MG63 (cell line): ENCODE measurements at regions not wholly inside any gene's neighbourhood (a gene's known extent, or its start where the extent isn't known, plus 50 kb on each side); places are given as distances from the start of the nearest gene placed in this dataset.
"Not testable (repeated sequence)": the region's sequence is repeated elsewhere in the genome, so short reads cannot be mapped to it uniquely, and the experiment has no call there.

Experiments
- DNase-seq: peaks from one replicate; pipeline ENCODE4 v3.0.0-alpha.2; 2020
- H3K27me3 ChIP-seq: fragments of 250-450 bp; sonication (Bioruptor Pico); 2 replicates; pipeline ENCODE4 v1.5.1; 2020; ENCODE audit warnings: mild to moderate bottlenecking, moderate library complexity
- H3K36me3 ChIP-seq: fragments of 250-450 bp; sonication (Bioruptor Pico); 2 replicates; pipeline ENCODE4 v1.5.1; 2020; ENCODE audit warnings: mild to moderate bottlenecking, moderate library complexity
- H3K4me3 ChIP-seq: fragments of 250-450 bp; sonication (Bioruptor Pico); 2 replicates; pipeline ENCODE4 v1.5.1; 2020; ENCODE audit warnings: mild to moderate bottlenecking, moderate library complexity
- H3K9me3 ChIP-seq: fragments of 250-450 bp; sonication (Bioruptor Pico); 2 replicates; pipeline ENCODE4 v1.5.1; 2020; ENCODE audit warnings: mild to moderate bottlenecking, moderate library complexity

GRCh38 chr10:85408388-85408787, 958.2 kb downstream of the GRID1 start:
- no peaks in the 10 kb centered on the region for H3K36me3 ChIP-seq
- DNase-seq = no peak
- no peaks in the 10 kb centered on the region for H3K9me3 ChIP-seq
- no peaks in the 10 kb centered on the region for H3K27me3 ChIP-seq
- no peak overlapping the region for H3K4me3 ChIP-seq

- not testable (repeated sequence) for H3K9me3 ChIP-seq, H3K27me3 ChIP-seq, H3K36me3 ChIP-seq, DNase-seq, H3K4me3 ChIP-seq
Observed at GRCh38 chr10:85410586-85410985, 956.0 kb downstream of the GRID1 start.

GRCh38 chr10:85413570-85413969, 953.0 kb downstream of the GRID1 start:
- no peak for DNase-seq
- no peak overlapping the region for H3K4me3 ChIP-seq
- no peaks in the 10 kb centered on the region for H3K36me3 ChIP-seq
- H3K9me3 ChIP-seq = no peaks in the 10 kb centered on the region
- no peaks in the 10 kb centered on the region for H3K27me3 ChIP-seq

- Histone ChIP-seq H3K4me3 (no peak overlapping the region), H3K9me3 (no peaks in the 10 kb centered on the region), H3K36me3 (no peaks in the 10 kb centered on the region), H3K27me3 (no peaks in the 10 kb centered on the region)
- DNase-seq = no peak
Observed at GRCh38 chr10:85420501-85421191, 945.9 kb downstream of the GRID1 start.

GRCh38 chr10:85421421-85421820, 945.2 kb downstream of the GRID1 start:
- DNase-seq = no peak
- no peaks in the 10 kb centered on the region for H3K36me3 ChIP-seq
- H3K4me3 ChIP-seq = no peak overlapping the region
- no peaks in the 10 kb centered on the region for H3K9me3 ChIP-seq
- H3K27me3 ChIP-seq = no peaks in the 10 kb centered on the region

GRCh38 chr10:85429126-85429525, 937.5 kb downstream of the GRID1 start:
- H3K9me3 ChIP-seq = no peaks in the 10 kb centered on the region
- H3K27me3 ChIP-seq = no peaks in the 10 kb centered on the region
- no peak overlapping the region for H3K4me3 ChIP-seq
- no peaks in the 10 kb centered on the region for H3K36me3 ChIP-seq
- DNase-seq = no peak

- H3K9me3 ChIP-seq = no peaks in the 10 kb centered on the region
- DNase-seq = no peak
- no peaks in the 10 kb centered on the region for H3K27me3 ChIP-seq
- H3K36me3 ChIP-seq = no peaks in the 10 kb centered on the region
- H3K4me3 ChIP-seq = no peak overlapping the region
Observed at GRCh38 chr10:85430991-85431390, 935.6 kb downstream of the GRID1 start.

GRCh38 chr10:85433248-85433647, 933.3 kb downstream of the GRID1 start:
- H3K36me3 ChIP-seq = no peaks in the 10 kb centered on the region
- no peak for DNase-seq
- no peaks in the 10 kb centered on the region for H3K9me3 ChIP-seq
- no peak overlapping the region for H3K4me3 ChIP-seq
- no peaks in the 10 kb centered on the region for H3K27me3 ChIP-seq

GRCh38 chr10:85444868-85445267, 921.7 kb downstream of the GRID1 start:
- Histone ChIP-seq H3K36me3 (no peaks in the 10 kb centered on the region), H3K4me3 (no peak overlapping the region), H3K27me3 (no peaks in the 10 kb centered on the region), H3K9me3 (no peaks in the 10 kb centered on the region)
- no peak for DNase-seq

GRCh38 chr10:85445702-85446101, 920.9 kb downstream of the GRID1 start:
- no peaks in the 10 kb centered on the region for H3K36me3 ChIP-seq
- no peaks in the 10 kb centered on the region for H3K27me3 ChIP-seq
- DNase-seq = no peak
- no peak overlapping the region for H3K4me3 ChIP-seq
- no peaks in the 10 kb centered on the region for H3K9me3 ChIP-seq

- Histone ChIP-seq H3K4me3 (no peak overlapping the region), H3K9me3 (no peaks in the 10 kb centered on the region), H3K36me3 (no peaks in the 10 kb centered on the region), H3K27me3 (no peaks in the 10 kb centered on the region)
- DNase-seq = no peak
Observed at GRCh38 chr10:85446827-85447226, 919.8 kb downstream of the GRID1 start.

GRCh38 chr10:85447690-85448089, 918.9 kb downstream of the GRID1 start:
- Histone ChIP-seq H3K4me3 (no peak overlapping the region), H3K27me3 (no peaks in the 10 kb centered on the region), H3K9me3 (no peaks in the 10 kb centered on the region), H3K36me3 (no peaks in the 10 kb centered on the region)
- DNase-seq = no peak

- DNase-seq = no peak
- no peaks in the 10 kb centered on the region for H3K9me3 ChIP-seq
Observed at GRCh38 chr10:85448716-85449115, 917.9 kb downstream of the GRID1 start.

GRCh38 chr10:85454386-85454785, 912.2 kb downstream of the GRID1 start:
- H3K36me3 ChIP-seq = no peaks in the 10 kb centered on the region
- no peak overlapping the region for H3K4me3 ChIP-seq
- no peaks in the 10 kb centered on the region for H3K9me3 ChIP-seq
- no peaks in the 10 kb centered on the region for H3K27me3 ChIP-seq
- DNase-seq = no peak

More at GRCh38 chr10:85448716-85449115, 917.9 kb downstream of the GRID1 start:
- Histone ChIP-seq H3K4me3 (no peak overlapping the region), H3K27me3 (no peaks in the 10 kb centered on the region), H3K36me3 (no peaks in the 10 kb centered on the region)

GRCh38 chr10:85457191-85457590, 909.4 kb downstream of the GRID1 start:
- no peaks in the 10 kb centered on the region for H3K9me3 ChIP-seq
- no peak for DNase-seq
- H3K36me3 ChIP-seq = no peaks in the 10 kb centered on the region

GRCh38 chr10:85458324-85458723, 908.3 kb downstream of the GRID1 start:
- Histone ChIP-seq H3K36me3 (no peaks in the 10 kb centered on the region), H3K9me3 (no peaks in the 10 kb centered on the region)
- no peak for DNase-seq

More at GRCh38 chr10:85457191-85457590, 909.4 kb downstream of the GRID1 start:
- H3K4me3 ChIP-seq = no peak overlapping the region
- H3K27me3 ChIP-seq = no peaks in the 10 kb centered on the region

GRCh38 chr10:85459906-85460305, 906.7 kb downstream of the GRID1 start:
- no peaks in the 10 kb centered on the region for H3K36me3 ChIP-seq
- DNase-seq = no peak

More at GRCh38 chr10:85458324-85458723, 908.3 kb downstream of the GRID1 start:
- Histone ChIP-seq H3K4me3 (no peak overlapping the region), H3K27me3 (no peaks in the 10 kb centered on the region)

GRCh38 chr10:85464336-85464735, 902.3 kb downstream of the GRID1 start:
- Histone ChIP-seq H3K4me3 (no peak overlapping the region), H3K9me3 (no peaks in the 10 kb centered on the region), H3K27me3 (no peaks in the 10 kb centered on the region), H3K36me3 (no peaks in the 10 kb centered on the region)
- no peak for DNase-seq

More at GRCh38 chr10:85459906-85460305, 906.7 kb downstream of the GRID1 start:
- no peaks in the 10 kb centered on the region for H3K27me3 ChIP-seq
- no peak overlapping the region for H3K4me3 ChIP-seq
- H3K9me3 ChIP-seq = no peaks in the 10 kb centered on the region
